ENCODE measurements at regions not wholly inside any gene's neighbourhood (a gene's known extent, or its start where the extent isn't known, plus 50 kb on each side); places are given as distances from the start of the nearest gene placed in this dataset.

DNA sequence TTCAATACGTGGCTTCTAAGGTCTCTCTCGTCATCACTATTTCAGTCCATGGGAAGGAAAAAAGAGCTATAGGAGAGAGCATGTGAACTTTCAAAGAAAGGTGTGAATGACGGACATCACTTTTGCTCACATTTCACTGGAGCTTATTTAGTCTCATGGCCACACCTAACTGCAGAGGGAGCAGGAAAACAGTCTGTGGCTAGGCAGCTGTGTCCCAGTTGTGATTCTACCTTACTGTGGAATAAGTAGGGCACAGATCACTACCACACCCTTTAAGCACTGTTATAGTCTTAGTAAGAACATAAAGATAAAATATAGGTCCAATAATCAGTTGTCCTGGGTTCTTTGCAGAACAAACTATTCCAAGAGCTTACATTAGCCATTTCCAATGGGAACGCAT, 192.9 kb downstream of the NRIP1 start:
- H3K4me3 ChIP-seq (ENCODE audit: insufficient read depth, low read depth, low read length, poor library complexity, severe bottlenecking): no peak overlapping the region
- DNase-seq: no peak
- H3K27ac ChIP-seq (ENCODE audit: insufficient read depth, low read length, poor library complexity, severe bottlenecking): no peak overlapping the region
- H3K9me3 ChIP-seq (ENCODE audit: control insufficient read depth, low read length): no peaks in the 10 kb centered on the region
- H3K27me3 ChIP-seq (replicated peaks; ENCODE audit: control insufficient read depth, insufficient read depth, low read length, poor library complexity, severe bottlenecking): no peaks in the 10 kb centered on the region
- H3K4me1 ChIP-seq (ENCODE audit: control insufficient read depth, insufficient read depth, low read length, poor library complexity, severe bottlenecking): no peaks in the 10 kb centered on the region
- no peaks in the 10 kb centered on the region for H3K36me3 ChIP-seq (ENCODE audit: control insufficient read depth, insufficient read depth, low read length)

DNA sequence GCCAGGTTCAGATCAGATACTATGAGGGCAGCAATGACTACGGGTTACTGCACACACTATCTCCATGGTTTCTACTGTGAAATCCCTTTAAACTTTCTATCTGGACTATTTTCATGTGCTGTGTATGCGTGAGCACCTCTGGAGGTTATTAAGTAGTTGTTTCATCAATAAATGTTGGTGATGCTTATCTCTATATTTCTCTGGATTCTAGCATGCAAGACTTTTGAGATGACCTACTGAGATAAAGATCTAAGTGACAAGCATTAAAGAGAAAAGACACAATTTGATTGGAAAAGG, 194.0 kb downstream of the NRIP1 start:
- Histone ChIP-seq H3K9me3 (ENCODE audit: control insufficient read depth, low read length) (no peaks in the 10 kb centered on the region), H3K27me3 (replicated peaks; ENCODE audit: control insufficient read depth, insufficient read depth, low read length, poor library complexity, severe bottlenecking) (no peaks in the 10 kb centered on the region), H3K4me3 (ENCODE audit: insufficient read depth, low read depth, low read length, poor library complexity, severe bottlenecking) (no peak overlapping the region), H3K4me1 (ENCODE audit: control insufficient read depth, insufficient read depth, low read length, poor library complexity, severe bottlenecking) (no peaks in the 10 kb centered on the region), H3K27ac (ENCODE audit: insufficient read depth, low read length, poor library complexity, severe bottlenecking) (no peak overlapping the region), H3K36me3 (ENCODE audit: control insufficient read depth, insufficient read depth, low read length) (no peaks in the 10 kb centered on the region)
- no peak for DNase-seq

DNA sequence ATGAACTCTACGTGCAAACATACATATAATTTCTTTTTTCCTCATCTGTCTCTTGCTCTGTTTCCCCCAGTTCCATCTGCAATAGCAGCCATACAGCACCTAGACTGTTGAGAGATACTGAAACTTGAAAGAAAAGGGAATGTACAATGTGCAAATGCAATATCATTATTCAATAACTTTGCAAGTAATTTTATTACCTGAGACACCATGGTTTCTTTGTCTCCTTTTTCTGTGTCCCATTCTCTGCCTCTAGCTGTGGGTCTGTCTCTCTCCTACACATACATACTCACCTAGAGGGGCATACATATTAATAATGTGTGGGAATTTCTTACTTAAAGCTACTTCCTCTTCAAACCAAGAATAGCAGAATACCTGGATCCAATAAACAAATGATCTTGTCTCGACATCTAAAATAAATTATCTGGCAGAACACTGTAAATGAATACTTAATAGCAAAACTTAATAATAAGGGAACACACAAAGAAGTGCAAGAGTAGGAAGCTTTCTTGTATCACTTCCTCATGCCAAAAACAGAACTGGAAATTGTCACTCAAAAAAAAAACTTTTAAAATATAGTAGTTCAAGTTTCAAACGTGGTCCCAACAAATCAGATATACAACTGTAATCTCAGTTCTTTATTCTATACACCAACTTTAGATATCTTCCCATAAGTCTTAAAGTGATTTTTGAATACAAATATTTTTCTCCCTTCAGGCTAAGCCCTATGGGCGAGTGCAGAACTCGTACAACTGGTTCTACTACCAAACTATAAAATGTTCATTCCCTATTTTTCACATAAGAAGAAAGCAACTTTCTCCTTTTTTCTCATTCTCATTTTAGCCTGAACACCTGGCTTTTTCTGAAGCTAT, 194.6 kb downstream of the NRIP1 start:
- Histone ChIP-seq H3K27me3 (replicated peaks; ENCODE audit: control insufficient read depth, insufficient read depth, low read length, poor library complexity, severe bottlenecking) (no peaks in the 10 kb centered on the region), H3K27ac (ENCODE audit: insufficient read depth, low read length, poor library complexity, severe bottlenecking) (no peak overlapping the region), H3K4me3 (ENCODE audit: insufficient read depth, low read depth, low read length, poor library complexity, severe bottlenecking) (no peak overlapping the region), H3K36me3 (ENCODE audit: control insufficient read depth, insufficient read depth, low read length) (no peaks in the 10 kb centered on the region), H3K4me1 (ENCODE audit: control insufficient read depth, insufficient read depth, low read length, poor library complexity, severe bottlenecking) (no peaks in the 10 kb centered on the region), H3K9me3 (ENCODE audit: control insufficient read depth, low read length) (no peaks in the 10 kb centered on the region)
- no peak for DNase-seq

DNA sequence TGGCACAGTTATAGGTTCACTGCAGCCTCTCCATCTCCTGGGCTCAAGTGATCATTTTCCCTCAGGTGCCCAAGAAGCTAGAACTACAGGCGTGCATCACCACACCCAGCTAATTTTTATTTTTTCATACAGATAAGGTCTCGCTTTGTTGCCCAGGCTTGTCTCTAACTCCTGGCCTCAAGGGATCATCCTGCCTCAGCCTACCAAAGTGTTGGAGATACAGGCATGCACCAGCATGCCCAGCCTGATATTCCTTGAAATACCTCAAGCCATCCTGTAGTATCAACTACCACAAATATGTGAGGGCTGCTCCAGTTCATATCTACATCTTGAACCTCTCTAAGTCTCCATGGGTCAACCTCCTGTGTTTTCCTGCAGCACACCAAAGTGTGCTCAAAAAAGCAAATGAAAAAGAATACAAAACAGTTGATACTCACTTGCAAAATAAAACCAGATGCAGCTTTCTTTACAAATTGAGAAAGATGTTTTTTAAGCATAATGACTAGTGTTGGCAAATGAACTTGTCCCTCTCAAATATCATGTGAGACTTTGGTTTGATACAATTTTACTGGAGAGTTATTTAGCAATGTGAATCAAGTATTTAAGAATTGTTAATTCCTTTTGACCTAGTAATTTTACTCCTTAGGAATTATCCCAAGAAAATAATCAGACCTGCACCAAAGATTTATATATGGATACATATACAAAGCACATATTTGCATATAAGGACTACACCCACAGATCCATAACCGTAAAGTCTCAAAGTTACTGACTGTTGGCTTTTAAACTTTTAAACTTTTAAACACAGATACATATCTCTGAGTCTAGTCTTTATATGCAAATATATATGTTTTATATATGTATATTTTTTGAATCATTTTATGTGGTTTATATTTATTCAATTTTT, 197.7 kb downstream of the NRIP1 start:
- no peak overlapping the region for H3K27ac ChIP-seq (ENCODE audit: insufficient read depth, low read length, poor library complexity, severe bottlenecking)
- DNase-seq: no peak
- H3K4me3 ChIP-seq (ENCODE audit: insufficient read depth, low read depth, low read length, poor library complexity, severe bottlenecking): no peak overlapping the region
- H3K9me3 ChIP-seq (ENCODE audit: control insufficient read depth, low read length): no peaks in the 10 kb centered on the region
- H3K27me3 ChIP-seq (replicated peaks; ENCODE audit: control insufficient read depth, insufficient read depth, low read length, poor library complexity, severe bottlenecking): no peaks in the 10 kb centered on the region
- no peaks in the 10 kb centered on the region for H3K36me3 ChIP-seq (ENCODE audit: control insufficient read depth, insufficient read depth, low read length)
- no peaks in the 10 kb centered on the region for H3K4me1 ChIP-seq (ENCODE audit: control insufficient read depth, insufficient read depth, low read length, poor library complexity, severe bottlenecking)

DNA sequence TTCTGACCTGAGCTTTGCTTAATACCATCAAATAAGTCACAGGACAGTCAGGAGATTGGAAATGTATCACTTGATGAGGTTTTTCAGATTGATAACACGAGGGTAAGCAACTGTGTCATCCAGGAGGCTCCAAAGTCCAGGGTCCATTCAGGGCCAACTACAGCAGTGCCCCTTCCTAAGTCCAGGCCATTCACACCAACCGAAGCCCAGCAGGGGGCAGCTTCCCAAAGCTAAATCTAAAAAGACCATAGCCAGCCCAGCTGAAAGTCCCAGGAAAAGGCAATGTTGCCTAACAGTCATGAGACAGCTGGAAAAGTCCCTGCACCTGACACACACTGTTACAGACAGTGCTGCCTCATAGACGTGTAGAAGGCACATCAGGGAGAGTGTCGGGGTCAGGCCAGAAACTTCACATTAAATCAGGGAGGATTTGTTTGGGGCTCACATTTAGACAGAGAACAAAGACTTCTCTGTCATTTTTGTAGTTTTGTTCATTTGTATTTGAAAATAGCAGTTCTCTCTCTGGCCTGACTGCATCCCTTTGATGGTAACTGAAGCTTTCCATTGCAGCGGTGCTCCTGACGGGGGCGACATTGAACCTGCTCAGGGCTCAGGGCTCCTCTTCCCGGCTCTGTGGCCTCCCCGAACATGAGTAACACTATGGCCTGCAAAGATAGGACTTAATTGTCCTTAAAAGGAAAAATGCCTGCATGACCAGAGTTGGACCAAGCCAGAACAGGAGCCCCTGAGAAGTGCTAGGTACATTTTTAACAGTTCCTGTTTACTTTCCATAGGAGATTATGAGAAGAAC, 200.4 kb downstream of the NRIP1 start:
- no peak overlapping the region for H3K4me3 ChIP-seq (ENCODE audit: insufficient read depth, low read depth, low read length, poor library complexity, severe bottlenecking)
- no peaks in the 10 kb centered on the region for H3K9me3 ChIP-seq (ENCODE audit: control insufficient read depth, low read length)
- no peaks in the 10 kb centered on the region for H3K27me3 ChIP-seq (replicated peaks; ENCODE audit: control insufficient read depth, insufficient read depth, low read length, poor library complexity, severe bottlenecking)
- DNase-seq: no peak
- H3K27ac ChIP-seq (ENCODE audit: insufficient read depth, low read length, poor library complexity, severe bottlenecking): no peak overlapping the region
- H3K36me3 ChIP-seq (ENCODE audit: control insufficient read depth, insufficient read depth, low read length): no peaks in the 10 kb centered on the region
- H3K4me1 ChIP-seq (ENCODE audit: control insufficient read depth, insufficient read depth, low read length, poor library complexity, severe bottlenecking): no peaks in the 10 kb centered on the region

DNA sequence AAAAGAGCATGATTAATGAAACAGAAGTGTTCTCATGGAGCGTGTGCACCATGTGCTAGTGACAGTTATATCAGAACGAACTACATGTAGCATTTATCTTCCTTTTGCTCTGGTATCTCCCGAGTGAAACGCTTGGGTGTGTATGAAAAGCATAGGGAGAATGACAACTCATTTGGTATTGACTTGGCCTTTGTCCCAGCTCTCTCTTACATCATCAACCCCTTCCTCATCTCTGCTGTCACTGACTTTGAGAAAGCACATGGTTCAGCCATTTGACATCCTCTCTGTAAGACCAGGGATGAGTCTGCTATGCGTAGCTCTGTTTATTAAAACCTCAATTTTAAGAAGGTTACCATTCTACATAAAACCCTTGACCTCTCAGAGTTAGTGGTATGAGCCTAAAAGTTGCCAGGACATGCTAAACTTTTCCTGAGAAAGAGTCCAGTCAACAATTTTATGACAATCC, 201.0 kb downstream of the NRIP1 start:
- no peak overlapping the region for H3K27ac ChIP-seq (ENCODE audit: insufficient read depth, low read length, poor library complexity, severe bottlenecking)
- no peak for DNase-seq

DNA sequence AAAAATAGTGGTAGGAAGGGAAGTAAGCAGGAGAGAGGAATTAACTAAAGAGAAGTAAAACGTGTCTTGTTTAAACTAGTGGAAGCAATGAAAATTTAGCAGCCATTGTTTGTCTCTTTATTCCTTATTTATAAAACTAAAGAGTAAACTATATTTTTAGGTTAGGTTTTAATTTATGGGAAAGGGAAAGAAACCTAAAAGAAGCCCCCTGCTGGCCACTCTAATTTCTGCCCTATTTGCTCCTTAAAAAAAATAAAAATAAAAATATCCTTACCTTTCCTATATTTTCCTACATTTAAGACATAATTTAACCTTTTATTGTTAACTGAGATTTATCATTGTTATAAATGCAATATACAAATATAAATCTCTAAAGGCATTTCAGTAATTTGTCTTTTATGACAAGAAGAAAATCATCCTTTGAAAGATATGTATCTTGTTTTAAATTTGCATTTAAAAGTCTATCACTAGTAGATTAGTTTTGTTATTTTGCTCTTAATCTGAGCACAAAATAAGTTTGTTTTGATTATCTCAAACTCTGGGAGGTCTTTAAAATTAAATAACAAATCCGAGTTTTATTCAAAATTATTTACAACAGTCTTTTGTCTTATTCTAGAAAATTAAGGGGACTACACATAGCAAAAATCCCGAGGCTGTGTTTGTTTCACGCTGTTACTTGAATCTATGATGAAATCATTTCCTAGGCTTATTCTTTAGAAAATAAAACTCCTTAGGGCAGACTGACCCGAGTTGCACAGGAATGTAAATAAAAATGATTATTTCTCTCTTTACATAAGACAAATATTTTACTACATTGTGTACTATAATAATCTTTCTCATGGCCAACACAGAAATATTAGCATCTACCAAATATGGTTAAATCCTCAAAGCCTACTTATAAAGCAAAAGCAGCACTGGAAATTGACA, 201.7 kb downstream of the NRIP1 start:
- Histone ChIP-seq H3K36me3 (ENCODE audit: control insufficient read depth, insufficient read depth, low read length) (no peaks in the 10 kb centered on the region), H3K4me1 (ENCODE audit: control insufficient read depth, insufficient read depth, low read length, poor library complexity, severe bottlenecking) (no peaks in the 10 kb centered on the region), H3K27me3 (replicated peaks; ENCODE audit: control insufficient read depth, insufficient read depth, low read length, poor library complexity, severe bottlenecking) (no peaks in the 10 kb centered on the region), H3K27ac (ENCODE audit: insufficient read depth, low read length, poor library complexity, severe bottlenecking) (no peak overlapping the region), H3K4me3 (ENCODE audit: insufficient read depth, low read depth, low read length, poor library complexity, severe bottlenecking) (no peak overlapping the region), H3K9me3 (ENCODE audit: control insufficient read depth, low read length) (no peaks in the 10 kb centered on the region)
- DNase-seq: no peak

More for the DNA sequence above, 201.0 kb downstream of the NRIP1 start:
- no peak overlapping the region for H3K4me3 ChIP-seq (ENCODE audit: insufficient read depth, low read depth, low read length, poor library complexity, severe bottlenecking)
- no peaks in the 10 kb centered on the region for H3K27me3 ChIP-seq (replicated peaks; ENCODE audit: control insufficient read depth, insufficient read depth, low read length, poor library complexity, severe bottlenecking)
- H3K4me1 ChIP-seq (ENCODE audit: control insufficient read depth, insufficient read depth, low read length, poor library complexity, severe bottlenecking): no peaks in the 10 kb centered on the region
- no peaks in the 10 kb centered on the region for H3K9me3 ChIP-seq (ENCODE audit: control insufficient read depth, low read length)
- H3K36me3 ChIP-seq (ENCODE audit: control insufficient read depth, insufficient read depth, low read length): no peaks in the 10 kb centered on the region

DNA sequence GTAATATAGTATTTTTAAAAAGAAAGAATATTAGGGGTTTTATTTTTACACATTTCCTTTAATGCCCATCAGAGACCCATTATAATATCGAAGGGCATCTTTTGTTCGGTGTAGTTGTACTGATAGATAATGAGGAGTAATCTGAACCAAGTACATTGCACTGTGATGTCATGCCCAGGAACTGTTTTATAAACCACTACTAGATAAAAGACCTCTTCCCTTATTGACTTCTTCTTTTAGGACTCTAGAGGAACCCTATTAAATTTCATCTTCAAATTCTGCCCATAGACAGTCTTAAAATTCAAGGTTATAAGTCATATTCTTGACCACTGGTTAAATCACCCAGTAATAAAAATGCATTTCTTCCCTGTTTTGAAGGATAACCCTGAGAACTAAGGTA, 206.5 kb downstream of the NRIP1 start:
- Histone ChIP-seq H3K27me3 (replicated peaks; ENCODE audit: control insufficient read depth, insufficient read depth, low read length, poor library complexity, severe bottlenecking) (no peaks in the 10 kb centered on the region), H3K4me3 (ENCODE audit: insufficient read depth, low read depth, low read length, poor library complexity, severe bottlenecking) (no peak overlapping the region)
- DNase-seq: no peak

DNA sequence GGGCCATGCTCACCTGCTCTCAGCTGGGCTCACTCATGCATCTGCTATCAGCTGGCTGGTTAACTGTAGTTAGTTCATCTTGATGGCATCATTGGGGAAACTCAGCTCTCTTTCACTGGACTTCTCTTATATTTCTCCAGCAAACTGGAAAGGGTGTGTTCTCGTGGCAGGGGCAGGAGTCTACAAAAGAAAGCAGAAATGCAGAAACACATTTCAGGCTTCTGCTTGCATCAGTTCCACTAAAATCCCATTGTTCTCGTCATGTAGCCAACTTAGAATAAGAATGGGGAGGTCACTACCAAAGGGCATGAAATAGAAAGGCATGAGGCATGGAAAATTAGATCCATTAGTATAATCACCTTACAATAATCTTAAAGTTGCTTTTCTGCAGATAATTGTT, 207.3 kb downstream of the NRIP1 start:
- DNase-seq: no peak
- no peaks in the 10 kb centered on the region for H3K36me3 ChIP-seq (ENCODE audit: control insufficient read depth, insufficient read depth, low read length)

More for the DNA sequence above, 206.5 kb downstream of the NRIP1 start:
- Histone ChIP-seq H3K27ac (ENCODE audit: insufficient read depth, low read length, poor library complexity, severe bottlenecking) (no peak overlapping the region), H3K4me1 (ENCODE audit: control insufficient read depth, insufficient read depth, low read length, poor library complexity, severe bottlenecking) (no peaks in the 10 kb centered on the region), H3K9me3 (ENCODE audit: control insufficient read depth, low read length) (no peaks in the 10 kb centered on the region), H3K36me3 (ENCODE audit: control insufficient read depth, insufficient read depth, low read length) (no peaks in the 10 kb centered on the region)

More for the DNA sequence above, 207.3 kb downstream of the NRIP1 start:
- H3K4me1 ChIP-seq (ENCODE audit: control insufficient read depth, insufficient read depth, low read length, poor library complexity, severe bottlenecking): no peaks in the 10 kb centered on the region
- no peaks in the 10 kb centered on the region for H3K27me3 ChIP-seq (replicated peaks; ENCODE audit: control insufficient read depth, insufficient read depth, low read length, poor library complexity, severe bottlenecking)
- H3K27ac ChIP-seq (ENCODE audit: insufficient read depth, low read length, poor library complexity, severe bottlenecking): no peak overlapping the region
- H3K9me3 ChIP-seq (ENCODE audit: control insufficient read depth, low read length): no peaks in the 10 kb centered on the region
- no peak overlapping the region for H3K4me3 ChIP-seq (ENCODE audit: insufficient read depth, low read depth, low read length, poor library complexity, severe bottlenecking)

Data from effector memory CD4-positive, alpha-beta T cell (primary cell).